ENCODE measurements at regions not wholly inside any gene's neighbourhood (a gene's known extent, or its start where the extent isn't known, plus 50 kb on each side); places are given as distances from the start of the nearest gene placed in this dataset.

GRCh38 chr14:71647086-71647784 lies 285.0 kb upstream of the RGS6 start:
- H3K4me3 ChIP-seq (ENCODE audit: low read depth in 1 of 2, low read length in 1 of 2): no peak overlapping the region
- no peaks in the 10 kb centered on the region for H3K9me3 ChIP-seq
- no peaks in the 10 kb centered on the region for H3K27me3 ChIP-seq
- TF ChIP-seq CTCF (IDR thresholded peaks at IDR 0.05): no peak
- H3K27ac ChIP-seq: no peak overlapping the region
- H3K36me3 ChIP-seq: peaks cover 10% of the 10 kb centered on the region
- no peaks in the 10 kb centered on the region for H3K4me1 ChIP-seq (ENCODE audit: control insufficient read depth in 1 of 2, insufficient read depth in 1 of 2, low read depth in 1 of 2, low read length in 1 of 2)

GRCh38 chr14:71648725-71649124 lies 283.5 kb upstream of the RGS6 start:
- Histone ChIP-seq H3K4me1 (ENCODE audit: control insufficient read depth in 1 of 2, insufficient read depth in 1 of 2, low read depth in 1 of 2, low read length in 1 of 2) (no peaks in the 10 kb centered on the region), H3K4me3 (ENCODE audit: low read depth in 1 of 2, low read length in 1 of 2) (no peak overlapping the region), H3K27ac (no peak overlapping the region), H3K36me3 (peaks cover 10% of the 10 kb centered on the region), H3K9me3 (no peaks in the 10 kb centered on the region), H3K27me3 (no peaks in the 10 kb centered on the region)
- no peak for TF ChIP-seq CTCF (IDR thresholded peaks at IDR 0.05)

- Histone ChIP-seq H3K27me3 (no peaks in the 10 kb centered on the region), H3K9me3 (no peaks in the 10 kb centered on the region), H3K4me3 (ENCODE audit: low read depth in 1 of 2, low read length in 1 of 2) (no peak overlapping the region), H3K4me1 (ENCODE audit: control insufficient read depth in 1 of 2, insufficient read depth in 1 of 2, low read depth in 1 of 2, low read length in 1 of 2) (no peaks in the 10 kb centered on the region), H3K36me3 (peaks cover 10% of the 10 kb centered on the region), H3K27ac (no peak overlapping the region)
- no peak for TF ChIP-seq CTCF (IDR thresholded peaks at IDR 0.05)
These were observed 282.0 kb upstream of the RGS6 start for GRCh38 chr14:71650187-71650755.

- Histone ChIP-seq H3K27ac (no peak overlapping the region), H3K36me3 (peaks cover 10% of the 10 kb centered on the region), H3K4me3 (ENCODE audit: low read depth in 1 of 2, low read length in 1 of 2) (no peak overlapping the region), H3K9me3 (no peaks in the 10 kb centered on the region), H3K27me3 (no peaks in the 10 kb centered on the region), H3K4me1 (ENCODE audit: control insufficient read depth in 1 of 2, insufficient read depth in 1 of 2, low read depth in 1 of 2, low read length in 1 of 2) (no peaks in the 10 kb centered on the region)
- TF ChIP-seq CTCF (IDR thresholded peaks at IDR 0.05): no peak
These were observed 281.0 kb upstream of the RGS6 start for GRCh38 chr14:71651228-71651627.

GRCh38 chr14:71652368-71652767 lies 279.9 kb upstream of the RGS6 start:
- Histone ChIP-seq H3K9me3 (no peaks in the 10 kb centered on the region), H3K36me3 (peaks cover 14% of the 10 kb centered on the region), H3K27ac (no peak overlapping the region), H3K4me3 (ENCODE audit: low read depth in 1 of 2, low read length in 1 of 2) (no peak overlapping the region), H3K4me1 (ENCODE audit: control insufficient read depth in 1 of 2, insufficient read depth in 1 of 2, low read depth in 1 of 2, low read length in 1 of 2) (no peaks in the 10 kb centered on the region), H3K27me3 (no peaks in the 10 kb centered on the region)
- no peak for TF ChIP-seq CTCF (IDR thresholded peaks at IDR 0.05)
